GM18508 (cell line): ENCODE measurements at regions not wholly inside any gene's neighbourhood (a gene's known extent, or its start where the extent isn't known, plus 50 kb on each side); places are given as distances from the start of the nearest gene placed in this dataset.

Source experiments
- ATAC-seq: cut with Tn5 transposase; IDR thresholded peaks from one replicate; pipeline ENCODE4 v1.9.1; 2021; ENCODE audit warnings: moderate number of reproducible peaks; ENCODE audit not compliant: insufficient read depth, unreplicated experiment

DNA sequence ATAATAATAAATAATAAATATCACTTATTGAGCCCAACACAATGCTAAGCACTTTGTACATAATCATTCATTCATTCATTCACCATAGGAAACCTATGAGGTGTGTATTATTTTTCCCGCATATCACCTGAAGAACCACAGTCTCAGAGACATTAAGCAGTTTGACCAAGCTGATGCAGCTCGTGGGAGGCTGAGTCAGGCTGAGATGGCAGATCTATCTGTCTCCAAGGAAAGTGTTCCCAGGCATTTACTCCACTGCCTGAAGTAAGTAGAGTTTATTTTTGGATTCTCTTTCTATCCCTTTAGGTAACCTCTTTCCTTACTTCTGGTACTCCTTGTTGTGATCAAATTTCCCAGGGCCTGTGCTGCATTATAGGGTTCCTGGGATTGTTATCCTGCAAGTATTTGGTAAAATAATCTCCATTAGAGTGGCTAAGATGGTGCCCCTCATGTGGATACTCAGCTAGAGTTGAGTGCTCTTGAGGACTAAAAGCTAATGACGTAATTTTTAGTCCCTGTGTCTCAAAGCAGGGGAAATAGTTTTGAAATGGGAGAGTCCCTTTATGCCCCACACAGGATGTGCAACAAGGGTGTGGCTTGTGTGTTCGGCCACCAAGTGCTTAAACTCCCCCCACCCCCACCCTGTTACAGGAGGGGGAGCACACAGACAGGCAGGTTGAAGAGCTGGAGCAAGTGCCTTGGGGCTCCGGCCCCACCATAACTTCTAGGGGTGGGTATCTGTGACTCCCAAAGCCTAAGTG is 467.0 kb downstream of the STIM2 start:
- ATAC-seq: no peak

DNA sequence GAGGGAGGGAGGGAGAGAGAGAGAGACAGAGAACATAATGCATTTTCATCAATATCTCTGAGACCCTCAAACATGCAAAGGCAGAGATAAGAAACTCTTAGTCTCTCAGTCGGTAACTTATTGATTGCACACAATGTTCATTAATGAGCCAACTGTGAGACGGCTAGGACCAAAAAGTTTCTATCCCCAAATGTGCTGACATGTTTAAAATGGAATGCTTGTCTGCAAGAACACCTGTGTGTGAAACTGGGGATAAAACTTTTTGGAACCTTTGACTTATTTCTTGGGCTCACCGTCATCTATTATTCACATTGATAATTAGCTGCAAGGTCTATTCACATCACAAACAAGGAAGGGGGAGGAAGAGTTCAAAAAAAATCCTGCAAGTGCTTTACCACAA is 477.9 kb downstream of the STIM2 start:
- ATAC-seq: no peak

- no peak for ATAC-seq
These were observed 482.8 kb downstream of the STIM2 start for GRCh38 chr4:27343411-27343810.

GRCh38 chr4:27350161-27350560 is 489.5 kb downstream of the STIM2 start:
- ATAC-seq: no peak

DNA sequence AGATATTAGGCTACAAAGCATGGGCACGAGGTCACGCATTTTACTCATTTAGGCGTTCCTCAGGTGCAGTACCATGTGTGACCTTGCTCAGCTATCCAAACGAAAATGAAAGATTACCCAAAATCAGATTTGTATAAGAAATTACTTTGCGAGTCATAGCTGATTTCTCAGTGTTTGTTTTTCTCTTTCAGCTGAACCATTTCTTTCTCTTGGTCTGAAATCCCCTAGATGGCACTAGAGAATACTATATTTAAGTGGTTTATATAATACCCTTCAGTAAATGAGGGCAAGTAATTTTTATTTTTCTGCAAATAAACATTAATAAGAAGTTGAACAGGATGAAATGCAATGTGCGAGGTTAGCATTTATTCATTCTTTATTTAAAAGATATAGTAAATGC is 496.6 kb downstream of the STIM2 start:
- no peak for ATAC-seq

DNA sequence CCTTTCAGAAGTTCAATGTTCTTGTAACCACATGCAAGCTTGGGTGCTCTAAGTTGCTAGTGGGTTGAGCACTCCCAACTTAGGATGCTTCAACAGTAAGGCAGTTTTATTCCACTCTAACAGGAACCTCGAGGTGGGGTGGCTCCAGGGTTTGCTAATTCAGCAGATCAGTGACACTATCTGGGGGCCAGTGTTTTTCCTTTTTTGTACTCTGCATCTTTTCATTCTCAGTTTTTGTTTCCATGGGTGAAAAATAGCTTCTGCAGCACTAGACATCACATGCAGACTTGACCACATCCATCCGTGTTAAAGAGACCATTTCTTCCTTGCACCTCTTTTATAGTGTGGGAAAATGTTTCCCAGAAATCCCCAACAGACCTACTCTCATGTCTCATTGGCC is 497.6 kb downstream of the STIM2 start:
- ATAC-seq: no peak

GRCh38 chr4:27360131-27360530 is 499.5 kb downstream of the STIM2 start:
- ATAC-seq: no peak

DNA sequence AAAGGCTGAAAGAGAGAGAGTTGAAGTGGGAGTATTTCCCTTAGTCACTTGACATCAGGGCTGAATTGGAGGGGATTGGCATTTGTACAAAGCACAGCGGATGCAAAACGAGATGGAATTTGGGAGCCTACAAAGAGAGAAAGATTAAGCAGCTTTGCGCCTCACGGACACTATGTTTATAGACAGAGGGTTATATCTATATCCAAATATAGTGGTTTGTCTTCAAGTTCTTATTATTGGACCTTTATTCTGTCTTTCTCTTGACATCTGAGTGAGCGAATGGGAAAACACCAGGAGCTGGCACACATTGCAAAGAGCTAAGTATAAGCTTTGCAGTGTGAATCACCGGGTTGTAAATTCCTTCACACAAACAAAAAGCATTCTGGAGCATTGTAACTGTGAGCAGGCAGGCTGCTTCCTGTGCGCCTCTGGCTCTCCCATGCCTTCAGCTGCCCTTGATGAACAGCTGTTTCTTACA is 500.2 kb downstream of the STIM2 start:
- ATAC-seq: no peak

- no peak for ATAC-seq
These were observed 503.9 kb downstream of the STIM2 start for GRCh38 chr4:27364509-27364908.

GRCh38 chr4:27366104-27366823 is 505.6 kb downstream of the STIM2 start:
- no peak for ATAC-seq

GRCh38 chr4:27368781-27369180 is 508.1 kb downstream of the STIM2 start:
- no peak for ATAC-seq

GRCh38 chr4:27381815-27382214 is 521.2 kb downstream of the STIM2 start:
- ATAC-seq: no peak

- no peak for ATAC-seq
These were observed 527.1 kb downstream of the STIM2 start for GRCh38 chr4:27387711-27388110.

- no peak for ATAC-seq
These were observed 537.2 kb downstream of the STIM2 start for GRCh38 chr4:27397886-27398285.

- ATAC-seq: no peak
These were observed 538.1 kb downstream of the STIM2 start for GRCh38 chr4:27398631-27399310.

DNA sequence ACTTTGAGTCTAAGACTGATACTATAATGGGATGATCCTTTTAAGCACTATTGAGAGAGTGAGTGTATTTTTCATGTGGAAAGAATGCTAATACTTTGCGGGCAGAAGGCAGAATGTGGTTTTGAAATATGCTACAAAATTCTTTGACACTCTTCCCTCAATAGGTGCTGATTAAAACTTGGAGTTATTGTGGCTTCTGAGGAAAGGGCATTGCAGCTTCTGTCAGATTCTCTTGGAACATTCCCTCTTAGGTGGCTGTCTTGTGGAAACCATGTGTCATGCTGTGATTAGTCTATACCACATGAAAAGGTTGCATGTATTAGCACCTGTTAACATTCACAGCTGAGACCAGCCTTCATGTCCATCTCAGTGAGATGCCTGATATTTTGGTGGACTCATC is 547.0 kb downstream of the STIM2 start:
- ATAC-seq: no peak

DNA sequence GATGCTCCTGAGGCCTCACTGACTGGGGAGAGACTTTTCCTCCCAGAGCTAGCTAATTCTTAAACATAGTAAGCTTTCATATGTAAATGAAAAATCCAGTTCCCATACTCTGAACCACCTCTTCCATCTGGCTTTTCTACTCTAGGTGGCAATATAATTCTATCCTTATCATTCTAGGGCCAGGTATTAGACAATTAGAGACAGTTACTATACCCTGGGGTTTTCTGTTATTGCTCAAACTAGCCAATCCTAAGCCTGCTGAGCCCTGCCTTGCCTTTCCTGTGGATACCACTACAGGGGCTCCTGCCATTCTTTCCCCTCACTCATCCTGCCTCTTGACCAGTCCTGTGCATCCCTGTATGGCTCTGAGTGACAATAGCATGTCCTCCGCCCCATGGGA is 552.0 kb downstream of the STIM2 start:
- no peak for ATAC-seq

DNA sequence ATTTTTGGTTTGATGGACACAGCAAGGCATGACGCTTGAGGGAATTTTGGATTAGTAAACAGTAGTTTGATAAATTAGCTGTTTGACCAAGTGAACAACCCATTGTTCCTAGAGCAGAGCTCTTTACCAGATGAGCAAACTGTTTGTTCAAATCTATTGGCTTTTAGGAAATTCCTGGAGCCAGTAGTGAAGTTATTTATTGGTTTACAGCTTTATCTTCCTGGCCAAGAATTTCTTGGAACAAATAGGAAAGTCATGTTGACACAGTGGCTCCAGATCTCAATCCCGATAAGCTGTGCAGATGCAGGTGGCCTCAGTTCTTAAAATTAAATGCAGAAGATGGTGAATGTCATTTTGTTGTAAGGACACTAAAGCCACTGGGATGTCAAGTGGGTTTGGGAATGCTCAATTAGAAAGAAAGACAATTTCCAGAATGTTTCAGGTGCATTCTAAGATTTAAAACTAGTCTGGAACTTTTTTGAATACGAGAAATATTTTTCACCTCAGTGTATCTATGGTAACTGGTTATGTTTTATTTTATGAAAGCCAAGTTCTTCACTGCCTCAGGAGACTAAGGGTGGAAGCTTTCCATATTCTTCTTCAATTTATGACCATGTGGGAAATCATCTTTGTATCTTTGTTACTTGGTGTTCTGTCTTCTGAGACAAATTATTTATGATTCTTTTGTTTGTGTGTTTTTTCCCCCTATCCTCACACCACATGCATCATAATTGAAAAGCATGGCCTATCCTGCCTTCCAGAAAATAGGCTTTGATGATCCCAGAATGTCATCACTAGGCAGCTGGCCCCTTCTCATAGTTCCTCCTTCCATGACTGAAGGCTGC is 554.5 kb downstream of the STIM2 start:
- ATAC-seq: no peak

GRCh38 chr4:27428661-27429060 is 568.0 kb downstream of the STIM2 start:
- ATAC-seq: no peak

DNA sequence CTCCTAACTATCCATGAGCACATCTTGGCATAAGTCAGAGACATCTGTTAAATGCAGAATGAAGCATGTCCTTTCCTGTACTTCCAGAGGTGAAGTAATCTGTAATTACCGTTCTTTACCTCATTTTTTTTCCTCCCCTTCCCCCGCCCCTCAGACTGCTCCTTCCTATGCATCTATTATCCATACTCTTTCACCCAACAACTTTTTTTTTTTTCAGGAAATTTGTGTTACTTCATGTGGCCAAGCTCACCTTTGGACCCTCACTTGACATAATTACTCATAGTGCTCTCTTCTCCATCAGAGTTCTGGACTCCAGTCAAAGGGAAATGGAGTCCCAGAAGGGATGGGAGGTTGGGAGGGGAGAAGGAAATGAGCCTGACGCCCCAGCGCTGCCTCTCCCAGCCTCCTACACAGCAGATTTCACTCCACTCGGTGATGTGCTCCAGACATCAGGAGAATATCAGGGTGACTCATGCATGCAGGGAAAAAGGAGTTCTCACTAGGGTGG is 568.8 kb downstream of the STIM2 start:
- no peak for ATAC-seq
